Uterus (tissue), 3 donors: ENCODE measurements at regions not wholly inside any gene's neighbourhood (a gene's known extent, or its start where the extent isn't known, plus 50 kb on each side); places are given as distances from the start of the nearest gene placed in this dataset.
"Not testable (repeated sequence)": the region's sequence is repeated elsewhere in the genome, so short reads cannot be mapped to it uniquely, and the experiment has no call there.

Source experiments
- DNase-seq, 2 donors: peaks; one replicate each; pipeline ENCODE4 v3.0.0-alpha.2; 2019 to 2020
- H3K27ac ChIP-seq, 2 donors: fragments of 200-600 bp; sonication (generic); 1 replicate in 1 of 2; 2 replicates in 1 of 2; pipeline ENCODE4 v1.5.1; 2016 to 2018
- H3K27me3 ChIP-seq, 2 donors: fragments of 200-600 bp; sonication (generic); one replicate each; pipeline ENCODE4 v1.5.1; 2018 to 2019; ENCODE audit warnings: control low read depth in 1 of 2
- H3K36me3 ChIP-seq, 2 donors: fragments of 200-600 bp; sonication (generic); one replicate each; pipeline ENCODE4 v1.5.1; 2019; ENCODE audit warnings: control low read depth in 1 of 2
- H3K4me1 ChIP-seq, 2 donors: fragments of 200-600 bp; sonication (generic); one replicate each; pipeline ENCODE4 v1.5.1; 2018 to 2019; ENCODE audit warnings: control low read depth in 1 of 2
- H3K4me3 ChIP-seq, 2 donors: fragments of 200-600 bp; sonication (generic); 1 replicate in 1 of 2; 2 replicates in 1 of 2; pipeline ENCODE4 v1.5.1; 2018 to 2019; ENCODE audit warnings: mild to moderate bottlenecking in 1 of 2
- H3K9me3 ChIP-seq, 2 donors: fragments of 200-600 bp; sonication (generic); one replicate each; pipeline ENCODE4 v1.5.1; 2019; ENCODE audit warnings: control low read depth in 1 of 2
- CTCF ChIP-seq, 4 experiments: fragments of 200-600 bp in 2 of 4; fragments of 450-650 bp in 2 of 4; sonication (generic) in 2 of 4; IDR thresholded peaks; one replicate each; pipeline ENCODE4 v1.5.1; 2016 to 2019; ENCODE audit warnings: antibody characterized with exemption in 4 of 4, mild to moderate bottlenecking in 2 of 4, moderate library complexity in 1 of 4
- POLR2A ChIP-seq, 2 donors: fragments of 450-650 bp; IDR thresholded peaks; one replicate each; pipeline ENCODE4 v1.6.1; 2016; ENCODE audit warnings: antibody characterized with exemption in 2 of 2, mild to moderate bottlenecking in 1 of 2, moderate library complexity in 1 of 2
- intact Hi-C: fragments of 100-400 bp; cut with DNase I; formaldehyde crosslinking; loops from one replicate; pipeline ENCODE4 v1.15.1; 2023; ENCODE audit warnings: low total_unique reads
- donor health status: DM: yes; HTN: yes; CAD: no.

GRCh38 chr10:17527514-17528146, 73.2 kb upstream of the ST8SIA6 start:
- DNase-seq, result no peak
- H3K27me3 ChIP-seq, result no peaks in the 10 kb centered on the region
- H3K27ac ChIP-seq, result no peak overlapping the region
- H3K9me3 ChIP-seq, result no peaks in the 10 kb centered on the region
- H3K36me3 ChIP-seq, result no peaks in the 10 kb centered on the region
- H3K4me1 ChIP-seq, result no peaks in the 10 kb centered on the region
- intact Hi-C loops, result no loop called here
- no peak overlapping the region for H3K4me3 ChIP-seq
- no peak for TF ChIP-seq POLR2A (IDR thresholded peaks at IDR 0.05)
- no peak for TF ChIP-seq CTCF (IDR thresholded peaks at IDR 0.05)

- H3K9me3 ChIP-seq, intact Hi-C loops, H3K27ac ChIP-seq, DNase-seq, H3K4me1 ChIP-seq, H3K36me3 ChIP-seq, H3K27me3 ChIP-seq, H3K4me3 ChIP-seq: not testable (repeated sequence)
Measured at GRCh38 chr10:17526571-17526970, 72.2 kb upstream of the ST8SIA6 start.

GRCh38 chr10:17523917-17524316, 69.5 kb upstream of the ST8SIA6 start:
- TF ChIP-seq CTCF (IDR thresholded peaks at IDR 0.05), result no peak
- TF ChIP-seq POLR2A (IDR thresholded peaks at IDR 0.05), result no peak
- no peak for DNase-seq
- H3K4me3 ChIP-seq, result no peak overlapping the region
- intact Hi-C loops, result no loop called here
- no peaks in the 10 kb centered on the region for H3K9me3 ChIP-seq
- H3K27me3 ChIP-seq, result no peaks in the 10 kb centered on the region
- H3K36me3 ChIP-seq, result no peaks in the 10 kb centered on the region
- no peaks in the 10 kb centered on the region for H3K4me1 ChIP-seq
- no peak overlapping the region for H3K27ac ChIP-seq

- Histone ChIP-seq H3K9me3 (no peaks in the 10 kb centered on the region), H3K4me1 (no peaks in the 10 kb centered on the region), H3K27ac (no peak overlapping the region), H3K27me3 (no peaks in the 10 kb centered on the region), H3K36me3 (no peaks in the 10 kb centered on the region), H3K4me3 (no peak overlapping the region)
- no peak for DNase-seq
- TF ChIP-seq POLR2A (IDR thresholded peaks at IDR 0.05) (no peak), CTCF (IDR thresholded peaks at IDR 0.05) (no peak)
- intact Hi-C loops, result no loop called here
Measured at GRCh38 chr10:17523246-17523753, 68.9 kb upstream of the ST8SIA6 start.

- H3K27ac ChIP-seq, H3K4me1 ChIP-seq, H3K4me3 ChIP-seq, intact Hi-C loops, DNase-seq, H3K27me3 ChIP-seq, H3K36me3 ChIP-seq, H3K9me3 ChIP-seq: not testable (repeated sequence)
Measured at GRCh38 chr10:17522269-17522668, 67.9 kb upstream of the ST8SIA6 start.

- H3K27ac ChIP-seq, result no peak overlapping the region
- H3K36me3 ChIP-seq, result no peaks in the 10 kb centered on the region
- no peak for DNase-seq
- intact Hi-C loops, result no loop called here
- no peak for TF ChIP-seq POLR2A (IDR thresholded peaks at IDR 0.05)
- no peak for TF ChIP-seq CTCF (IDR thresholded peaks at IDR 0.05)
- H3K9me3 ChIP-seq, result no peaks in the 10 kb centered on the region
- H3K4me3 ChIP-seq, result no peak overlapping the region
- no peaks in the 10 kb centered on the region for H3K4me1 ChIP-seq
- no peaks in the 10 kb centered on the region for H3K27me3 ChIP-seq
Measured at GRCh38 chr10:17519457-17519856, 65.1 kb upstream of the ST8SIA6 start.
